Natural killer cell (primary cell): ENCODE measurements at regions not wholly inside any gene's neighbourhood (a gene's known extent, or its start where the extent isn't known, plus 50 kb on each side); places are given as distances from the start of the nearest gene placed in this dataset.
"Not testable (repeated sequence)": the region's sequence is repeated elsewhere in the genome, so short reads cannot be mapped to it uniquely, and the experiment has no call there.

Experiments
- ATAC-seq, 3 donors: fragments of 150-1000 bp in 2 of 3; fragments of 200-7000 bp in 1 of 3; cut with Tn5 transposase; 1 replicate in 1 of 3; 2 replicates in 2 of 3; pipeline ENCODE4 v1.10.0; 2021; ENCODE audit warnings: mild to moderate bottlenecking in 2 of 3, moderate library complexity in 2 of 3
- DNase-seq, 2 donors: peaks; one replicate each; pipeline versions ENCODE4 v3.0.0 to v3.0.0-alpha.2; 2013 to 2021; ENCODE audit warnings: mixed read lengths in 1 of 2
- H3K27ac ChIP-seq: one replicate; pipeline ENCODE4 v1.5.1; 2013; ENCODE audit warnings: mild to moderate bottlenecking, low read length
- H3K27me3 ChIP-seq: one replicate; pipeline ENCODE4 v1.6.1; 2013; ENCODE audit warnings: low read length; ENCODE audit not compliant: control insufficient read depth, insufficient read depth
- H3K36me3 ChIP-seq: one replicate; pipeline ENCODE4 v1.6.1; 2013; ENCODE audit warnings: low read length; ENCODE audit not compliant: control insufficient read depth, insufficient read depth
- H3K4me1 ChIP-seq: one replicate; pipeline ENCODE4 v1.6.1; 2013; ENCODE audit warnings: low read length; ENCODE audit not compliant: control insufficient read depth, insufficient read depth
- H3K4me3 ChIP-seq: one replicate; pipeline ENCODE4 v1.5.1; 2013; ENCODE audit warnings: low read length
- H3K9me3 ChIP-seq: one replicate; pipeline ENCODE4 v1.6.1; 2013; ENCODE audit warnings: low read length; ENCODE audit not compliant: control insufficient read depth, insufficient read depth
- H3K27ac Mint-ChIP-seq, 2 donors: one replicate each; pipeline ENCODE4 v1.8.0; 2022; ENCODE audit warnings: mild to moderate bottlenecking in 2 of 2, mixed read lengths in 2 of 2, moderate library complexity in 1 of 2
- H3K27me3 Mint-ChIP-seq, 2 donors: one replicate each; pipeline ENCODE4 v1.8.0; 2022; ENCODE audit warnings: low read depth in 2 of 2, mixed read lengths in 2 of 2
- H3K36me3 Mint-ChIP-seq: one replicate; pipeline ENCODE4 v1.8.0; 2022; ENCODE audit warnings: mixed read lengths
- H3K4me1 Mint-ChIP-seq, 2 donors: one replicate each; pipeline ENCODE4 v1.8.0; 2022; ENCODE audit warnings: mixed read lengths in 2 of 2
- H3K4me3 Mint-ChIP-seq: one replicate; pipeline ENCODE4 v1.8.0; 2022; ENCODE audit warnings: mild to moderate bottlenecking, moderate library complexity, mixed read lengths
- H3K9me3 Mint-ChIP-seq, 2 donors: one replicate each; pipeline ENCODE4 v1.8.0; 2022; ENCODE audit warnings: mixed read lengths in 2 of 2
- CTCF ChIP-seq: fragments of 200-600 bp; IDR thresholded peaks from one replicate; pipeline ENCODE4 v1.8.0; 2022; ENCODE audit warnings: antibody characterized with exemption
- WGBS: methylation state at CpG from one replicate; pipeline ENCODE4 v1.1.7; 2013; ENCODE audit warnings: missing lambda C conversion rate; ENCODE audit not compliant: insufficient coverage; 5-methylcytosine and 5-hydroxymethylcytosine counted together
- intact Hi-C: fragments of 100-400 bp; cut with micrococcal nuclease; formaldehyde crosslinking; loops from one replicate; pipeline ENCODE4 v1.14.2; 2022

GRCh38 chr6:157732007-157732406, 91.0 kb upstream of the SNX9 start:
- Histone ChIP-seq H3K27ac (no peak overlapping the region), H3K36me3 (no peaks in the 10 kb centered on the region), H3K4me3 (no peak overlapping the region), H3K9me3 (no peaks in the 10 kb centered on the region), H3K4me1 (no peaks in the 10 kb centered on the region), H3K27me3 (no peaks in the 10 kb centered on the region)
- TF ChIP-seq CTCF: no peak
- peaks cover 0 to 8% of the 10 kb centered on the region in 2 donors for H3K27me3 Mint-ChIP-seq
- no peaks in the 10 kb centered on the region for H3K9me3 Mint-ChIP-seq
- WGBS: 79% methylated on average over 2 of the region's 2 CpGs
- ATAC-seq: no peak
- H3K4me3 Mint-ChIP-seq: no peak overlapping the region
- no peak overlapping the region for H3K27ac Mint-ChIP-seq
- intact Hi-C loops: no loop called here
- H3K36me3 Mint-ChIP-seq: no peaks in the 10 kb centered on the region
- no peaks in the 10 kb centered on the region for H3K4me1 Mint-ChIP-seq
- no peak for DNase-seq

GRCh38 chr6:157732416-157733161, 90.5 kb upstream of the SNX9 start:
- WGBS: 93% methylated on average over 5 of the region's 8 CpGs
- H3K4me1 ChIP-seq: no peaks in the 10 kb centered on the region
- no peaks in the 10 kb centered on the region for H3K4me1 Mint-ChIP-seq
- H3K9me3 ChIP-seq: no peaks in the 10 kb centered on the region
- no peaks in the 10 kb centered on the region for H3K9me3 Mint-ChIP-seq
- peaks cover 3 to 13% of the 10 kb centered on the region in 2 donors for H3K27me3 Mint-ChIP-seq
- H3K36me3 ChIP-seq: no peaks in the 10 kb centered on the region
- intact Hi-C loops: no loop called here
- H3K27me3 ChIP-seq: no peaks in the 10 kb centered on the region
- no peak overlapping the region for H3K27ac ChIP-seq
- no peak for TF ChIP-seq CTCF
- DNase-seq: no peak
- H3K36me3 Mint-ChIP-seq: no peaks in the 10 kb centered on the region
- H3K4me3 ChIP-seq: no peak overlapping the region
- H3K4me3 Mint-ChIP-seq: no peak overlapping the region
- no peak overlapping the region for H3K27ac Mint-ChIP-seq
- no peak for ATAC-seq

GRCh38 chr6:157736555-157736954, 86.5 kb upstream of the SNX9 start:
- H3K36me3 ChIP-seq, DNase-seq, H3K9me3 ChIP-seq, H3K27me3 ChIP-seq, H3K9me3 Mint-ChIP-seq, ATAC-seq, H3K4me3 ChIP-seq, H3K4me3 Mint-ChIP-seq, intact Hi-C loops, H3K27ac Mint-ChIP-seq, H3K4me1 ChIP-seq, H3K27ac ChIP-seq, H3K36me3 Mint-ChIP-seq, H3K4me1 Mint-ChIP-seq: not testable (repeated sequence)
- peaks cover 11 to 24% of the 10 kb centered on the region in 2 donors for H3K27me3 Mint-ChIP-seq
- 100% methylated on average over 3 of the region's 4 CpGs for WGBS

GRCh38 chr6:157741321-157741947, 81.6 kb upstream of the SNX9 start:
- H3K36me3 ChIP-seq: no peaks in the 10 kb centered on the region
- no peaks in the 10 kb centered on the region for H3K9me3 ChIP-seq

More at GRCh38 chr6:157741321-157741947, 81.6 kb upstream of the SNX9 start:
- no peak for ATAC-seq
- no peak for DNase-seq
- peaks cover 13 to 33% of the 10 kb centered on the region in 2 donors for H3K27me3 Mint-ChIP-seq
- intact Hi-C loops: no loop called here
- no peaks in the 10 kb centered on the region for H3K9me3 Mint-ChIP-seq
- Histone ChIP-seq H3K4me1 (no peaks in the 10 kb centered on the region), H3K27me3 (no peaks in the 10 kb centered on the region), H3K27ac (no peak overlapping the region), H3K4me3 (no peak overlapping the region)
- no peak overlapping the region for H3K4me3 Mint-ChIP-seq
- H3K27ac Mint-ChIP-seq: no peak overlapping the region
- TF ChIP-seq CTCF: no peak
- H3K36me3 Mint-ChIP-seq: no peaks in the 10 kb centered on the region
- WGBS: 93% methylated on average over 10 of the region's 10 CpGs
- H3K4me1 Mint-ChIP-seq: no peaks in the 10 kb centered on the region
